Bronchial epithelial cell (primary cell): ENCODE measurements at regions not wholly inside any gene's neighbourhood (a gene's known extent, or its start where the extent isn't known, plus 50 kb on each side); places are given as distances from the start of the nearest gene placed in this dataset.

Source experiments
- DNase-seq: peaks from one replicate; pipeline ENCODE4 v3.0.0-alpha.2; 2010; ENCODE audit warnings: low read depth
- FAIRE-seq: peaks from 2 replicates; lab custom pipeline; 2011; peaks lifted over from hg19 to GRCh38; lab: Jason Lieb, UNC
- H3K27me3 ChIP-seq: 2 replicates; pipeline ENCODE4 v1.5.1; 2011; ENCODE audit warnings: low read length; ENCODE audit not compliant: control insufficient read depth, insufficient read depth
- H3K36me3 ChIP-seq: 2 replicates; pipeline ENCODE4 v1.5.1; 2011; ENCODE audit warnings: low read length; ENCODE audit not compliant: control insufficient read depth, insufficient read depth
- H3K4me3 ChIP-seq: 2 replicates; pipeline ENCODE4 v1.5.1; 2011; ENCODE audit warnings: mild to moderate bottlenecking, low read depth, low read length, control low read depth
- TF ChIP-seq, protein P1 (sequence below): IDR thresholded peaks from 2 replicates; pipeline ENCODE4 v1.5.1; 2011; ENCODE audit warnings: mild to moderate bottlenecking, moderate library complexity, low read length, control low read depth, inconsistent platforms; ENCODE audit not compliant: insufficient read depth, severe bottlenecking

DNA sequence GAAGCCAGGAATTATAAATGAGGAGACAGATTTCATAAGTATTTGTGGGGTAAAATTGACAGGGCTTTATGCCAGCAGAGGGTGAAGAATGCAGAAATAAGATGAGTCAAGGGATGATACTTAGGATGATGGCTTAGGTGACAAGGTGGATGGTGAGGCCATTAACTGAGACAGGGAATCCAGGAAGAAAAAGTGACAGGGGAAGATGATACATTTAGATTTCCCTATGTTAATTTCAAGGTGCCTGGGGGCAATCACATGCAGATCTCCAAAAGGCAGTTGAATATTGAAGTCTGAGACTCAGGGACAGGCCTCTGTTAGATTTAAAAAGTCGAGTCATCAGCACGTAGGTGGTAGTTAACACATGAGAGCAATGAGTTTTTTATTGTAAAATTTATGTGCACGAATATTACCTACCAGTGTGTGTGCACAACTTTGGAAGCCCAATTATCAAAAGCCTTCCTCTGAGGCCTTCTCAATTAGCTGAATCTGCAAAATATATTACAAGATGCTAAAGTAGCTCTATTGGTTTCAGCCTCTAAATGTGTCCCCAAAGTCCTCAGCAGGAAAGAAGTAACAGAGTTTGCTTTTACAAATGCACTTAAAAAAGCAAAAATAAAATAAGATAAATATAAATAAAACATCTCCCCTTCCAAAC, 67.9 kb upstream of the CHL1 start:
- TF ChIP-seq, protein P1, sequence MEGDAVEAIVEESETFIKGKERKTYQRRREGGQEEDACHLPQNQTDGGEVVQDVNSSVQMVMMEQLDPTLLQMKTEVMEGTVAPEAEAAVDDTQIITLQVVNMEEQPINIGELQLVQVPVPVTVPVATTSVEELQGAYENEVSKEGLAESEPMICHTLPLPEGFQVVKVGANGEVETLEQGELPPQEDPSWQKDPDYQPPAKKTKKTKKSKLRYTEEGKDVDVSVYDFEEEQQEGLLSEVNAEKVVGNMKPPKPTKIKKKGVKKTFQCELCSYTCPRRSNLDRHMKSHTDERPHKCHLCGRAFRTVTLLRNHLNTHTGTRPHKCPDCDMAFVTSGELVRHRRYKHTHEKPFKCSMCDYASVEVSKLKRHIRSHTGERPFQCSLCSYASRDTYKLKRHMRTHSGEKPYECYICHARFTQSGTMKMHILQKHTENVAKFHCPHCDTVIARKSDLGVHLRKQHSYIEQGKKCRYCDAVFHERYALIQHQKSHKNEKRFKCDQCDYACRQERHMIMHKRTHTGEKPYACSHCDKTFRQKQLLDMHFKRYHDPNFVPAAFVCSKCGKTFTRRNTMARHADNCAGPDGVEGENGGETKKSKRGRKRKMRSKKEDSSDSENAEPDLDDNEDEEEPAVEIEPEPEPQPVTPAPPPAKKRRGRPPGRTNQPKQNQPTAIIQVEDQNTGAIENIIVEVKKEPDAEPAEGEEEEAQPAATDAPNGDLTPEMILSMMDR, result no peak
- FAIRE-seq (no peak), DNase-seq (no peak)
- Histone ChIP-seq H3K36me3 (no peaks in the 10 kb centered on the region), H3K4me3 (no peak overlapping the region), H3K27me3 (no peaks in the 10 kb centered on the region)

- FAIRE-seq, result no peak
Measured at GRCh38 chr3:131151-131888, 65.2 kb upstream of the CHL1 start.

DNA sequence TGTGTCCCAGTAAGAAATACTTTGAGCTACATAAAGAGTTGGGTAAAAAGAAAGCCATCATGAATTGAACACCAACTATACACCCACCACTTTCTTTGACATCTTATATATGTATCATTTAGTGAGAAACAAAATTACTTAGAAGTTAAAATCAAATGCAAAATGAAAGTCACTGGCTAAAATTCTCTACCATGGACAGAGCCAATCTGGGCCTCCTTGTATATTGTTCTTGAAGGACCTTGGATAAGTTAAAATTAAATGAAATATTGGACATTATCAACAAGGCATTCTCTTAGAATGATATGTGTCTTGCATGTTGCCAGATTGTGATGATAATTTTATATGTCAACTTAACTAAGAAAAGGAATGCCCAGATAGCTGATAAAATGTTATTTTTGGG, 64.2 kb upstream of the CHL1 start:
- no peak for DNase-seq
- no peak overlapping the region for H3K4me3 ChIP-seq
- H3K27me3 ChIP-seq, result no peaks in the 10 kb centered on the region
- TF ChIP-seq, protein P1, result no peak
- no peaks in the 10 kb centered on the region for H3K36me3 ChIP-seq
- FAIRE-seq, result no peak

More at GRCh38 chr3:131151-131888, 65.2 kb upstream of the CHL1 start:
- H3K4me3 ChIP-seq, result no peak overlapping the region
- TF ChIP-seq, protein P1, result no peak
- DNase-seq, result no peak
- no peaks in the 10 kb centered on the region for H3K27me3 ChIP-seq
- H3K36me3 ChIP-seq, result no peaks in the 10 kb centered on the region

GRCh38 chr3:132904-133303, 63.7 kb upstream of the CHL1 start:
- Histone ChIP-seq H3K27me3 (no peaks in the 10 kb centered on the region), H3K36me3 (no peaks in the 10 kb centered on the region), H3K4me3 (no peak overlapping the region)
- DNase-seq (no peak), FAIRE-seq (no peak)
- TF ChIP-seq, protein P1, result no peak

DNA sequence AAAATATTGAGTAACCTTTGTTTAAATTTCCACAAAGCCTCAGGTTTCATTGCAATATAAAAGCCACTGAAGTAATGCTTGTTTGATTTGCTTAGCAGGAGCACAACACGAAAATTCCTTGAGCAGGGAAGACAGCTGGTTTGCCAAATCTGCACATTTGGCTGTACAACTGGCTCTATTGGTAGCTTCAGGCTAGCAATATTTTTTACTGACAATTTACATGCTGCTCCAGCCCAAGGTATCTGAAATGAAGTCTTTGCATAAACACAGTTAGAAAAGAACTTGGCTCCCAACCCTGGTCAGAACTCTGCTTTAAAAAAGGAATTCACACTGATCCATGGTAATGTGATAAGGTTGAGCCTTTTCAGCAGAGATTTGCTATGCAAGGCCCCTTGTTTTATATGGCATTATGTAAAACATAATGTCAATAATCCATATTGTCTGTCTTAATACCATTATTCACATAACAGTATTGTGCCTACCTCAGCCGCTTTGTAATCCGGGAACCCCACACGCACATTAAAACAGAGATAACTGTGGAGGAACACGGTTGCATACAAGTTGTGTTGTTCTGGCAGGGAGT, 55.7 kb upstream of the CHL1 start:
- FAIRE-seq (no peak), DNase-seq (no peak)
- H3K27me3 ChIP-seq, result no peaks in the 10 kb centered on the region
- TF ChIP-seq, protein P1, result no peak
- no peak overlapping the region for H3K4me3 ChIP-seq
- no peaks in the 10 kb centered on the region for H3K36me3 ChIP-seq
